Activated T-helper 1 cell treated with anti-CD3 and anti-CD28 coated beads, Interleukin-12 subunit alpha, Interleukin-12 subunit beta, Interleukin-2, Interleukin-4 antibody, amounts not matched to agents 30 ng/mL and 10 ng/mL and 1 ng/mL, durations not matched to agents 14 hours and 24 hours and 36 hours (primary cell): ENCODE measurements at regions not wholly inside any gene's neighbourhood (a gene's known extent, or its start where the extent isn't known, plus 50 kb on each side); places are given as distances from the start of the nearest gene placed in this dataset.

Source experiments
- DNase-seq: peaks from one replicate; pipeline ENCODE4 v3.0.0; 2021; ENCODE audit warnings: low spot score
- H3K27ac Mint-ChIP-seq: one replicate; pipeline ENCODE4 v1.8.0; 2021; ENCODE audit warnings: mild to moderate bottlenecking, mixed read lengths
- H3K27me3 Mint-ChIP-seq: one replicate; pipeline ENCODE4 v1.8.0; 2022; ENCODE audit warnings: mild to moderate bottlenecking, moderate library complexity, mixed read lengths; ENCODE audit not compliant: insufficient read depth
- H3K36me3 Mint-ChIP-seq: one replicate; pipeline ENCODE4 v1.8.0; 2021; ENCODE audit warnings: low read depth, mixed read lengths
- H3K4me1 Mint-ChIP-seq: one replicate; pipeline ENCODE4 v1.8.0; 2021; ENCODE audit warnings: low read depth, mixed read lengths
- H3K4me3 Mint-ChIP-seq: one replicate; pipeline ENCODE4 v1.8.0; 2021; ENCODE audit warnings: mild to moderate bottlenecking, moderate library complexity, mixed read lengths
- H3K9me3 Mint-ChIP-seq: one replicate; pipeline ENCODE4 v1.8.0; 2021; ENCODE audit warnings: mixed read lengths
- intact Hi-C: fragments of 100-400 bp; cut with micrococcal nuclease; formaldehyde crosslinking; loops from one replicate; pipeline ENCODE4 v1.15.1; 2024

DNA sequence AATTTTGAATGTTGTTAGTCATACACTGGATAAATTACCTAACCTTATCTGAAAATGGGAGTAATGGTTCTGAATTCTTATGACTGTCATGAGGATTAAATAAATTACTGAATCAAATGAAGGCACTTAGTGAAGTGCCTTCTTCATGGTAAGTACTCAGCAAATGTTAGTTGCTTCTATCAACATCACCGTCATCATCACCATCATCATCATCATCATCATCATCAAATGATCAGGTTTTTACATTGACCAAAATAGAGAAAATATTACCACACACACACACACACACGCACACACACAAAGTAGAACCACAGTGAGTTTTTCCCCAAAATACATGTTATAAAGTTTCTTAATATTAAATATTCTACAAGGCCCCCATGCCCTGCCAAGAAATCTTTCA is 368.3 kb upstream of the FGF13 start:
- intact Hi-C loops, result no loop called here
- Mint-ChIP-seq H3K36me3 (no peaks in the 10 kb centered on the region), H3K27ac (no peak overlapping the region)

DNA sequence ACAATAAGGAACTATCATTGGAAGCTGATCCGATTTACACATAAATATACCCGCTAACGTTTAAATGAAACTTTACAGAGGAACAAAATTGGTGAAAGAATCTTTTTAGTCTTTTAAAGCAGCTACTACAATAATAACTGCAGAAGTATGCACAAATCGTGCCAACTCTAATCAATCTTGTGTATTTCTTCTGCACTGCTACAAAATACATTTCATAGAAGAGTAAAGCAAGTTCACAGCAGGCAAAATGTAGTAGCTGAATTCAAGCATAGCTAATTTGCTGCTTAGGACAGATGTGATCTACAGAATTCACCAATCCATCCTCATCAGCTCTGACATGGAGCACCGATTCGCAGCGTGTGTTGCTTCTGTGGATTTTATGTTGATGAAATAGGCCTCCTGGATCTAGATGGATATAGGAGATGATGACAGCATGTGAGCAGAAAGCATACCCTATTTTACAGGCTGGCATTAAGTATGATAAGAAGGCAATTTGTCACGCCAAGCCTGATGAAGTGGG is 367.3 kb upstream of the FGF13 start:
- no peak for DNase-seq
- intact Hi-C loops, result no loop called here
- no peaks in the 10 kb centered on the region for H3K36me3 Mint-ChIP-seq
- no peak overlapping the region for H3K4me3 Mint-ChIP-seq
- no peak overlapping the region for H3K27ac Mint-ChIP-seq
- H3K4me1 Mint-ChIP-seq, result no peaks in the 10 kb centered on the region
- H3K9me3 Mint-ChIP-seq, result peaks cover 7% of the 10 kb centered on the region
- H3K27me3 Mint-ChIP-seq, result no peaks in the 10 kb centered on the region

More for the DNA sequence above, 368.3 kb upstream of the FGF13 start:
- no peaks in the 10 kb centered on the region for H3K27me3 Mint-ChIP-seq
- H3K4me3 Mint-ChIP-seq, result no peak overlapping the region
- H3K4me1 Mint-ChIP-seq, result no peaks in the 10 kb centered on the region
- no peak for DNase-seq
- H3K9me3 Mint-ChIP-seq, result peaks cover 5% of the 10 kb centered on the region

DNA sequence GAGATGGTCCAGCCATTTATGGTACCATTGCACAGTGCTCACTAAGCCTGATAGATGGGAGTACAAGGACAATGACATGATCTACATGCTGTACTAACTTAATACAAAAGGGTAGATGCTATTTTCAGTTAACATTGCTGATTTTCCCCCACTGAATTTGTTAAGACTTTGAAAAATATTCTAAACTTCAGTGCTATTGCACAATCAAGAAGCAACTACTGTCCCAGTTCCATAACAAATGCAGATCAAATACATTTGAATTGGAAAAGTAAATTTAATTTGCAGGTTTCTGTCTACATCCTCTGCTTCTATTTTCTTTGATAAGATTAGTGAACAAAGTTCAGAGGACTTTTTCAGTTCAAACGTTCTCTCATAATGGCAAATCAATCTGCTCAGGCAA is 366.8 kb upstream of the FGF13 start:
- H3K36me3 Mint-ChIP-seq, result no peaks in the 10 kb centered on the region
- DNase-seq, result no peak
- intact Hi-C loops, result no loop called here
- no peaks in the 10 kb centered on the region for H3K27me3 Mint-ChIP-seq
- no peaks in the 10 kb centered on the region for H3K4me1 Mint-ChIP-seq
- H3K4me3 Mint-ChIP-seq, result no peak overlapping the region
- peaks cover 7% of the 10 kb centered on the region for H3K9me3 Mint-ChIP-seq
- H3K27ac Mint-ChIP-seq, result no peak overlapping the region

DNA sequence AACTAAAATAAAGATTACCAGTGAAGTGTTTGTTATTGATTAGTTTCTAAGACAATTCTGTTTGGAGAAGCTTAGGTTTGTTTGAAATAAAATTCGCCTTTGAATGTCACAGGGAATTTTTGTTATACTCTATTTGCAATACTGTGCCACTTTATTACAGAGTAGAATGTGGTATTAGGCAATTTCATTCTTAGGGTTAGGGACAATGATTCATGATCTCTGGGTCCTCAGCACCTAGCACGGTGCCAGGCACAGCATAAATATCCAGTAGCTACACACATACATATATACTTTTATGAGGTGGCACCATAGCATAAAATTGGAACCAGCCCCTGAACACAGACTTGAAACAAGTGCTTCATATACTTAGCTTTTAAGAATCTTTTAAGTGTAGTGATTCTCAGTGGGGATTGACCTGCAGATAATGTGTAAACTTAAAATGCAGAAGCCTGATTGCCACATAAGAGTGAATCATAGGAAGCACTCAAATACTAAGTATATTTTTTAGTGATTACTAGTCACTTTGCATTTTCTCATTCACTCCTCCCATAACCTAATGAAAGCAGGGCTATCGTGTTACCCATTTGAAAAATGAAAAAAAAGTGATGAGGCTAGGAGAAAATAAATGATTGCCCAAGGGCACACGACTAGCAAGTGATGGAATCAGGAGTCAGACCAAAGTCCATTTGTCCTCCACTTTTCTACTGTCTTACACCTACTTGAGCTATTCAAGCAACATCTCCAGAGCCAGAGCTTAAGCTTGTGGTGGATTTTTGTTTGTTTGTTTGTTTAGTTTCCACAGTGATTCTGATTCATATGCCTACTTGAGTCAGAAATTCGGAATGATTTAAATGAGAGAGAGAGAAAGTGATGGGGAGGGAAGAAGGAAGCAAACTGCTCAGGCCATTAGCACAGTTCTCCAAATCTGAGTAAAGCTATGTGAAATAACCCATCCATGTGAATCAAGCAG is 366.0 kb upstream of the FGF13 start:
- no peak overlapping the region for H3K4me3 Mint-ChIP-seq
- H3K27me3 Mint-ChIP-seq, result no peaks in the 10 kb centered on the region
- intact Hi-C loops, result no loop called here
- no peaks in the 10 kb centered on the region for H3K4me1 Mint-ChIP-seq
- H3K36me3 Mint-ChIP-seq, result no peaks in the 10 kb centered on the region
- no peak for DNase-seq
- no peak overlapping the region for H3K27ac Mint-ChIP-seq
- peaks cover 7% of the 10 kb centered on the region for H3K9me3 Mint-ChIP-seq

DNA sequence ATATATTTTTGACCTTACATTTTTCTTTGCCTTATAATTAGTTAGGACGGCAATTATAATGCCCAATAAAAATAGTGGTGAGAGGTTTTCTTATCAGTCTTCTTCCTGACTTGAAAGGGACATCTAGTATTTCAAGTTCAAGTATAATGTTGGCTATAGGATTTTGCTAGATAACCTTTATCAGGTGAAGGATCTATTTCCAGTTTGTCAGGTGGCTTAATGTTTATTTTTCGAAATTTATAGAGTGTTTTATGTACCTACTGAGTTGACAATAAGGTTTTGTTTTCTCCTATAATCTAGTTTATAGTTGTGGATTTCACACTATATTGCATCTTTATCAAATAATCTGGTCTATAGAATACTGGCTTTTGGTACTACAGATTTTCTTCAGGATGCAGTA is 351.8 kb upstream of the FGF13 start:
- no peak overlapping the region for H3K27ac Mint-ChIP-seq

DNA sequence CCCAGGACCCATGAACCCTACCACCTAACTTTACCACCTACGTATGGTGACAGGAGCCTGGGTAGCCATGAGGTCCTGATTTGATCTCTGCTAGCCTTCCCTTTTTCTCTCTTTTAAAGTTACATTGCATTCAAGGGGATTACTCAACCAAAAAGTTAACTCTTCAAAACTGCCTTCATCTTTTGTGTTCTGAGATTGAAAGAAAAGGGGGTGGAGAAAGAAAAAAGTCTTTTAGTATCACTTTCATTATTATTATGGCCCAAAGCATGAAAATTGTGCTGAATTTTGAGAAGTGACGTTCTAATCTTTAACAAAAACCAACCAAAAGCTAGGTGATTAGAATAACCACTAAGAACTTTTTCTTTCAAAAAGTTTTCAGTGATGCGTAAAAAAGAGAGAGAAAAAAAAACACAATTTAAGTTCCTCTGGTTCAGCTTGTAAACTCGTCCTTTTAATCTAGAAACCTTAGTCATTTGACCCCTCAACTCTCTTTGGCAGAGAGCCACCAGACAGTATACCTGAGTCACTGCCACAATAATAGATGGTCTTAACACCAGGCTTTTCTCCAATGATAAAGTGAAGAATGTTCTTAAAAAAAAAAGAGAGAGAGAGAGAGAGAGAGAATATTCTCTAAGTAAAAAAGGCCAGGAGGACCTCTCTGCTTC is 347.4 kb upstream of the FGF13 start:
- no peak for DNase-seq

More for the DNA sequence above, 351.8 kb upstream of the FGF13 start:
- Mint-ChIP-seq H3K36me3 (no peaks in the 10 kb centered on the region), H3K27me3 (no peaks in the 10 kb centered on the region), H3K9me3 (no peaks in the 10 kb centered on the region), H3K4me3 (no peak overlapping the region), H3K4me1 (no peaks in the 10 kb centered on the region)
- DNase-seq, result no peak
- intact Hi-C loops, result no loop called here

DNA sequence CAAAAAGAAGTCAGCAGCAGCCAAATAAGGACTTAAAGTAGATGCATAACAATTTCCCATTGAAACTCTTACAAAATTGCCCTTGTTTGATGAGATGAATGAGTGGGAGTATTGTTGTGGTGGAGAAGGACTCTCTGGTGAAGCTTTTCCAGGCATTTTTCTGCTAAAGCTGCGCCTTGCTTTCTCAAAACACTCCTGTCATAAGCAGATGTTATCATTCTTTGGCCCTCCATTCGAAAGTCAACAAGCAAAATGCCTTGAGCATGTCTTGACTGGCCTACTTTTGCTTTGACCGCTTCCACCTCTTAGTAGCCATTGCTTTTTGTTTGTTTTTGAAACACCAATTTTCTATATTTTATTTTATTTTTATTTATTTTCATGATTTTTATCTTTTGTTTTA is 340.9 kb upstream of the FGF13 start:
- no peaks in the 10 kb centered on the region for H3K4me1 Mint-ChIP-seq
- H3K4me3 Mint-ChIP-seq, result no peak overlapping the region
- DNase-seq, result no peak
- no peaks in the 10 kb centered on the region for H3K27me3 Mint-ChIP-seq
- H3K36me3 Mint-ChIP-seq, result no peaks in the 10 kb centered on the region
- intact Hi-C loops, result no loop called here
- no peaks in the 10 kb centered on the region for H3K9me3 Mint-ChIP-seq
- no peak overlapping the region for H3K27ac Mint-ChIP-seq

More for the DNA sequence above, 347.4 kb upstream of the FGF13 start:
- Mint-ChIP-seq H3K27ac (no peak overlapping the region), H3K9me3 (no peaks in the 10 kb centered on the region), H3K27me3 (no peaks in the 10 kb centered on the region), H3K4me1 (no peaks in the 10 kb centered on the region), H3K36me3 (no peaks in the 10 kb centered on the region), H3K4me3 (no peak overlapping the region)
- intact Hi-C loops, result no loop called here

DNA sequence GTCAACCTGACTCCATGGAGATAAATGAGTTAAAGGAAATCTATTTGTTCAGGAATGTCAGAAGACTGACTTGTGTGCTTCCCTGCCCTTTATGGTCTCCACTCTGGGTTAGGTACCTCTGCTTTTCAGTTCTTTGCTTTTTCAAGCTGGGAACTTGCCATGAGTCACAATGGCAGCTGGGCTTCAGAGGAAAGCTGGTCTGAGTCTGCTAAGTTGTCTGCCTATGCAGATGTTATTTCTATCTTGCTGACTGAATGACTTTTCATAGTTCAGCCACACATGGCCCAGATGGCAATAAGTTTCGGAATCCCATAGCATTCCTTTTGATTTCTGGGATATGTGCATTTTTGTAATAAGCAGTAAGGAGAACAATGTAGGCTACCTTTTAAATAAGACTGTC is 337.9 kb upstream of the FGF13 start:
- no peak overlapping the region for H3K27ac Mint-ChIP-seq
- no peak for DNase-seq
- H3K4me3 Mint-ChIP-seq, result no peak overlapping the region
- H3K36me3 Mint-ChIP-seq, result no peaks in the 10 kb centered on the region
- no peaks in the 10 kb centered on the region for H3K9me3 Mint-ChIP-seq
- H3K4me1 Mint-ChIP-seq, result no peaks in the 10 kb centered on the region
- no peaks in the 10 kb centered on the region for H3K27me3 Mint-ChIP-seq
- intact Hi-C loops, result no loop called here

DNA sequence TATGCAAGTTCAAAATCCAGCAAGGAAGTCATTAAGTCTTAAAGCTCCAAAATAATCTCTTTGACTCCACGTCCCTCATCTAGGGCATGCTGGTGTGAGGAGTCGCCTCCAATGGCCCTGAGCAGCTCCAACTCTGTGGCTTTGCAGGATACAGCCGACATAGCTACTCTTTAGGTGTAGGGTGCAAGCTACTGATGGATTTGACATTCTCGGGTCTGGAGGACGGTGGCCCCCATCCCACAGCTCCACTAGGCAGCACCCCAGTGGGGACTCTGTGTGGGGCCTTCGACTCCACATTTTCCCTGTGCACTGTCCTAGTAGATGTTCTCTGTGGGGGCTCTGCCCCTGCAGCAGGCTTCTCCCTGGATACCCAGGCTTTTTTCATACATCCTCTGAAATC is 333.2 kb upstream of the FGF13 start:
- DNase-seq, result no peak
- H3K4me3 Mint-ChIP-seq, result no peak overlapping the region
- H3K27ac Mint-ChIP-seq, result no peak overlapping the region
- no peaks in the 10 kb centered on the region for H3K9me3 Mint-ChIP-seq
- intact Hi-C loops, result no loop called here
- H3K36me3 Mint-ChIP-seq, result no peaks in the 10 kb centered on the region
- H3K27me3 Mint-ChIP-seq, result no peaks in the 10 kb centered on the region
- no peaks in the 10 kb centered on the region for H3K4me1 Mint-ChIP-seq

DNA sequence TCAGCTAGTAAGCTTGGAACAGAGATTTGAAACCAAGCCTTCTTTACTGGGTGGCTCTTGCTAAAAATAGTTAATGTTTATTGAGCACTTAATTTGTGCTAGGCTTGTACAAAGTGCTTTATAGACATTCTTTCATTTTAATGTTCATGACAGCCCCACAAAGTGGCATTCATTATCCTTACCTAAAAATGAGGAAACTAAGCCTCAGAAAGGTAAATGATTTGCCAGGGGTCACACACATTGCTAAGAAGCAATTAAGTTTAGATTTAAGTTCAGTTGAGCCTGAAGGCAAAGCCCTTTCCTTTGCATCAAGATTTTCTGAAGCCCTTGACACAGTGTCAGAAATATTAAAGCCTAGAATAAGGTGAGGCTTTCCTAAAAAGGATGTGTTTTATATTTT is 327.5 kb upstream of the FGF13 start:
- DNase-seq, result no peak
- Mint-ChIP-seq H3K36me3 (no peaks in the 10 kb centered on the region), H3K27me3 (no peaks in the 10 kb centered on the region), H3K27ac (no peak overlapping the region), H3K9me3 (no peaks in the 10 kb centered on the region), H3K4me3 (no peak overlapping the region), H3K4me1 (no peaks in the 10 kb centered on the region)
- intact Hi-C loops, result no loop called here

DNA sequence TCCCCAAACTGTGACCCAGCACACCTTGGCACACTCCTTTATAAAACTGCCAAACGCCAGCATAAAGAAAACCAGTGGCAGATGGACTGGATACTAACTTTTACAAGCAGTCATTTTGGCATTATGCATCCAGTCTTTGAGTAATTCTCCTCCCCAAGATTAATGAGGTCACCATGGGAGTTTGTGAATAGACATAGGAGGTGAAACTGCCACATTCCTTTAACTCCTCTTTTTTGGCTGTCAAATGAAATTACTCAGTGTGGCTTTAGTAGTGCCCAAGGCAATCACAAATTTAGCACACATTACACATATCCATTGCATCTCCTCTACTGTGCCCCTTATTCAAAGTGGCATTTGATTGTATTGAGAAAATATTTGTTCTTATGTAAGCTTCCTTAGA is 315.3 kb upstream of the FGF13 start:
- intact Hi-C loops, result no loop called here
- no peaks in the 10 kb centered on the region for H3K36me3 Mint-ChIP-seq
- H3K9me3 Mint-ChIP-seq, result no peaks in the 10 kb centered on the region
- H3K4me3 Mint-ChIP-seq, result no peak overlapping the region
- no peaks in the 10 kb centered on the region for H3K4me1 Mint-ChIP-seq
- no peak for DNase-seq
- H3K27me3 Mint-ChIP-seq, result no peaks in the 10 kb centered on the region
- H3K27ac Mint-ChIP-seq, result no peak overlapping the region

DNA sequence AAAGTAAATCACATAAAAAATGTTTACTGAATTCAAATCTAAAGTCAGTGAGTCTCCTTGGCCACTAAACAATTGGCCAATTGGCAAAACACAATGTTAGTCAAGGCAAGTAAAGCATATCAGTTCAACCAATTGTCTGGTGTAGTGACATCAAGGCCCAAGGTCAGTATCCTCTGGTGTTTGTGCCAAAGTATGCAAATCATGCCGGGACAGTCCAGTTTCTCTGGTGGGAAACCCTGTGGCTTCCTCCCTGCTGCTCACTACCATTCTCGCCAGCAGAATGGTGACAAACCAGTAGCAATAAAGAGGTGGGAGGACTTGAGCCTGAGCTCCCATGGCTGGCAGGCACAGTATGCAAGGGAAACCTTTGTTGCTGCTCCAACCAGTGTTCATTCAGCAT is 314.9 kb upstream of the FGF13 start:
- no peak overlapping the region for H3K27ac Mint-ChIP-seq
- H3K36me3 Mint-ChIP-seq, result no peaks in the 10 kb centered on the region
- H3K4me1 Mint-ChIP-seq, result no peaks in the 10 kb centered on the region
- DNase-seq, result no peak
- no peak overlapping the region for H3K4me3 Mint-ChIP-seq
- intact Hi-C loops, result no loop called here
- H3K27me3 Mint-ChIP-seq, result no peaks in the 10 kb centered on the region
- no peaks in the 10 kb centered on the region for H3K9me3 Mint-ChIP-seq

DNA sequence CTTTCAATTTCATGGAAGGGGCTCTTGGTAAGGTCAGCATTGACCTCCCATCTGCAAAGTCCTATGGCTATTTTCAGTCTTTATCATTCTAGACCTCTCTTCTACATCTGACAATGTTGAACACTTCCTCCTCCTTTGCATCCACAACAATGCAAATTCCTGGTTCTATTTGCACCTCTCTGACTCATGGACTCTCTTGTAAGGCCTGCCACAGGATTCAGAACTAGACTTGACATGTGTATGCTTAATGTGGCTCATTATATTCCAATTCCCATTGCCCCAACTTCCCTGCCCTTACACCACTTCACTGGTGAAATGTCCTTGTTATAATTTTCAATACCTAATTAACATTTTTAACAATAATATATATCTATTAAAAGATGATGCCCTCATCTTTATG is 314.3 kb upstream of the FGF13 start:
- Mint-ChIP-seq H3K36me3 (no peaks in the 10 kb centered on the region), H3K4me3 (no peak overlapping the region), H3K27me3 (no peaks in the 10 kb centered on the region), H3K9me3 (no peaks in the 10 kb centered on the region), H3K4me1 (no peaks in the 10 kb centered on the region), H3K27ac (no peak overlapping the region)
- intact Hi-C loops, result no loop called here
- no peak for DNase-seq
